Skeletal muscle tissue (tissue), 3 donors: ENCODE measurements at regions not wholly inside any gene's neighbourhood (a gene's known extent, or its start where the extent isn't known, plus 50 kb on each side); places are given as distances from the start of the nearest gene placed in this dataset.

ENCODE experiments used
- H3K27ac ChIP-seq: one replicate; pipeline ENCODE4 v1.7.0; 2013; ENCODE audit warnings: mild to moderate bottlenecking, low read depth, low read length, inconsistent platforms
- H3K27me3 ChIP-seq, 3 donors: one replicate each; pipeline ENCODE4 v1.7.0; 2013; ENCODE audit warnings: low read length in 3 of 3; ENCODE audit not compliant: control insufficient read depth in 3 of 3, insufficient read depth in 3 of 3
- H3K36me3 ChIP-seq, 3 donors: one replicate each; pipeline ENCODE4 v1.7.0; 2013; ENCODE audit warnings: low read length in 3 of 3; ENCODE audit not compliant: control insufficient read depth in 3 of 3, insufficient read depth in 3 of 3
- H3K4me1 ChIP-seq, 3 donors: one replicate each; pipeline ENCODE4 v1.7.0; 2013; ENCODE audit warnings: low read length in 3 of 3, mild to moderate bottlenecking in 3 of 3; ENCODE audit not compliant: control insufficient read depth in 3 of 3, insufficient read depth in 3 of 3
- H3K4me3 ChIP-seq, 3 donors: one replicate each; pipeline ENCODE4 v1.7.0; 2013; ENCODE audit warnings: low read length in 3 of 3
- H3K9ac ChIP-seq, 3 donors: one replicate each; pipeline ENCODE4 v1.7.0; 2013; ENCODE audit warnings: low read length in 3 of 3, mild to moderate bottlenecking in 3 of 3, moderate library complexity in 2 of 3, low read depth in 1 of 3
- H3K9me3 ChIP-seq, 3 donors: one replicate each; pipeline ENCODE4 v1.7.0; 2013; ENCODE audit warnings: low read length in 3 of 3; ENCODE audit not compliant: control insufficient read depth in 3 of 3
- donor health status: Osteomylitis.

- Histone ChIP-seq H3K9me3 (no peaks in the 10 kb centered on the region), H3K36me3 (no peaks in the 10 kb centered on the region), H3K4me1 (no peaks in the 10 kb centered on the region), H3K27ac (no peak overlapping the region), H3K9ac (no peak overlapping the region), H3K4me3 (no peak overlapping the region), H3K27me3 (no peaks in the 10 kb centered on the region)
Measured at GRCh38 chr9:79233542-79233941, 338.2 kb upstream of the TLE4 start.

GRCh38 chr9:79236466-79236865 is 335.3 kb upstream of the TLE4 start:
- Histone ChIP-seq H3K9ac (no peak overlapping the region), H3K4me3 (no peak overlapping the region), H3K27ac (no peak overlapping the region), H3K4me1 (no peaks in the 10 kb centered on the region), H3K9me3 (no peaks in the 10 kb centered on the region), H3K27me3 (no peaks in the 10 kb centered on the region), H3K36me3 (no peaks in the 10 kb centered on the region)

- Histone ChIP-seq H3K36me3 (no peaks in the 10 kb centered on the region), H3K9me3 (no peaks in the 10 kb centered on the region), H3K9ac (no peak overlapping the region), H3K27me3 (no peaks in the 10 kb centered on the region), H3K4me3 (no peak overlapping the region), H3K4me1 (no peaks in the 10 kb centered on the region), H3K27ac (no peak overlapping the region)
Measured at GRCh38 chr9:79237861-79238260, 333.9 kb upstream of the TLE4 start.

GRCh38 chr9:79240774-79241173 is 331.0 kb upstream of the TLE4 start:
- no peaks in the 10 kb centered on the region for H3K4me1 ChIP-seq
- H3K36me3 ChIP-seq: no peaks in the 10 kb centered on the region
- H3K4me3 ChIP-seq: no peak overlapping the region
- no peak overlapping the region for H3K9ac ChIP-seq
- no peaks in the 10 kb centered on the region for H3K9me3 ChIP-seq
- H3K27me3 ChIP-seq: no peaks in the 10 kb centered on the region
- H3K27ac ChIP-seq: no peak overlapping the region

- Histone ChIP-seq H3K9ac (no peak overlapping the region), H3K9me3 (no peaks in the 10 kb centered on the region), H3K36me3 (no peaks in the 10 kb centered on the region), H3K27ac (no peak overlapping the region), H3K4me1 (no peaks in the 10 kb centered on the region), H3K4me3 (no peak overlapping the region), H3K27me3 (no peaks in the 10 kb centered on the region)
Measured at GRCh38 chr9:79242489-79242888, 329.3 kb upstream of the TLE4 start.

GRCh38 chr9:79246170-79246569 is 325.6 kb upstream of the TLE4 start:
- Histone ChIP-seq H3K4me1 (no peaks in the 10 kb centered on the region), H3K27me3 (no peaks in the 10 kb centered on the region), H3K36me3 (no peaks in the 10 kb centered on the region), H3K27ac (no peak overlapping the region), H3K4me3 (no peak overlapping the region), H3K9me3 (no peaks in the 10 kb centered on the region), H3K9ac (no peak overlapping the region)

- H3K9ac ChIP-seq: no peak overlapping the region
- H3K4me1 ChIP-seq: no peaks in the 10 kb centered on the region
- H3K36me3 ChIP-seq: no peaks in the 10 kb centered on the region
- no peaks in the 10 kb centered on the region for H3K9me3 ChIP-seq
- no peaks in the 10 kb centered on the region for H3K27me3 ChIP-seq
- H3K27ac ChIP-seq: no peak overlapping the region
- no peak overlapping the region for H3K4me3 ChIP-seq
Measured at GRCh38 chr9:79247021-79247420, 324.7 kb upstream of the TLE4 start.

- H3K27me3 ChIP-seq: peaks cover 3 to 6% (median 4%) of the 10 kb centered on the region in 3 donors
- no peak overlapping the region for H3K27ac ChIP-seq
- no peak overlapping the region for H3K4me3 ChIP-seq
- H3K4me1 ChIP-seq: no peaks in the 10 kb centered on the region
- no peak overlapping the region for H3K9ac ChIP-seq
- no peaks in the 10 kb centered on the region for H3K36me3 ChIP-seq
- no peaks in the 10 kb centered on the region for H3K9me3 ChIP-seq
Measured at GRCh38 chr9:79250806-79251205, 321.0 kb upstream of the TLE4 start.

- no peak overlapping the region for H3K27ac ChIP-seq
- H3K27me3 ChIP-seq: peaks cover 6 to 19% (median 10%) of the 10 kb centered on the region in 3 donors
- no peak overlapping the region for H3K4me3 ChIP-seq
- H3K36me3 ChIP-seq: no peaks in the 10 kb centered on the region
- H3K9ac ChIP-seq: no peak overlapping the region
- H3K4me1 ChIP-seq: peaks cover 0 to 7% (median 0%) of the 10 kb centered on the region in 3 donors
- no peaks in the 10 kb centered on the region for H3K9me3 ChIP-seq
Measured at GRCh38 chr9:79254900-79255650, 316.7 kb upstream of the TLE4 start.

- Histone ChIP-seq H3K9ac (no peak overlapping the region), H3K4me3 (no peak overlapping the region), H3K27me3 (peaks cover 6 to 19% (median 10%) of the 10 kb centered on the region in 3 donors), H3K27ac (no peak overlapping the region), H3K4me1 (peaks cover 0 to 7% (median 0%) of the 10 kb centered on the region in 3 donors), H3K9me3 (no peaks in the 10 kb centered on the region), H3K36me3 (no peaks in the 10 kb centered on the region)
Measured at GRCh38 chr9:79255651-79256260, 316.0 kb upstream of the TLE4 start.
